CD14-positive monocyte (primary cell): ENCODE measurements at regions not wholly inside any gene's neighbourhood (a gene's known extent, or its start where the extent isn't known, plus 50 kb on each side); places are given as distances from the start of the nearest gene placed in this dataset.
"Not testable (repeated sequence)": the region's sequence is repeated elsewhere in the genome, so short reads cannot be mapped to it uniquely, and the experiment has no call there.

Experiments used
- DNase-seq, 3 donors: peaks; one replicate each; pipeline ENCODE4 v3.0.0-alpha.2; 2011 to 2022
- H2AFZ ChIP-seq: 2 replicates; pipeline ENCODE4 v1.6.0; 2012; ENCODE audit warnings: mild to moderate bottlenecking, low read depth, low read length, inconsistent platforms; ENCODE audit not compliant: insufficient read depth, poor library complexity, severe bottlenecking
- H3K27ac ChIP-seq, 2 donors: 1 replicate in 1 of 2; 2 replicates in 1 of 2; pipeline ENCODE4 v1.5.1; 2012 to 2013; ENCODE audit warnings: low read length in 2 of 2, control low read depth in 1 of 2, inconsistent platforms in 1 of 2, low read depth in 1 of 2, mild to moderate bottlenecking in 1 of 2
- H3K27me3 ChIP-seq, 2 donors: one replicate each; pipeline versions ENCODE4 v1.6.0 to v1.6.1; 2011 to 2013; ENCODE audit warnings: low read length in 2 of 2; ENCODE audit not compliant: control insufficient read depth in 2 of 2, insufficient read depth in 2 of 2
- H3K36me3 ChIP-seq, 2 donors: replicated peaks in 1 of 2; 1 replicate in 1 of 2; 2 replicates in 1 of 2; pipeline versions ENCODE4 v1.5.1 to v1.6.1; 2012 to 2013; ENCODE audit warnings: low read length in 2 of 2, control low read depth in 1 of 2, inconsistent platforms in 1 of 2, mild to moderate bottlenecking in 1 of 2; ENCODE audit not compliant: insufficient read depth in 2 of 2, control insufficient read depth in 1 of 2
- H3K4me1 ChIP-seq, 2 donors: 1 replicate in 1 of 2; 2 replicates in 1 of 2; pipeline versions ENCODE4 v1.5.1 to v1.6.1; 2012 to 2013; ENCODE audit warnings: low read length in 2 of 2, control low read depth in 1 of 2, inconsistent platforms in 1 of 2, mild to moderate bottlenecking in 1 of 2, moderate library complexity in 1 of 2; ENCODE audit not compliant: insufficient read depth in 2 of 2, control insufficient read depth in 1 of 2
- H3K4me2 ChIP-seq: replicated peaks from 2 replicates; pipeline ENCODE3; 2012; ENCODE audit warnings: low read length, moderate library complexity, mild to moderate bottlenecking; ENCODE audit not compliant: poor library complexity, severe bottlenecking; ENCODE audit errors: extremely low read depth
- H3K4me3 ChIP-seq, 3 experiments: fragments of 200-600 bp in 1 of 3; sonication (generic) in 1 of 3; replicated peaks in 1 of 3; 1 replicate in 2 of 3; 2 replicates in 1 of 3; pipeline ENCODE4 v1.5.1; 2011 to 2013; ENCODE audit warnings: low read length in 3 of 3, mild to moderate bottlenecking in 3 of 3, control low read depth in 2 of 3, low read depth in 2 of 3, inconsistent platforms in 1 of 3, moderate library complexity in 1 of 3
- H3K79me2 ChIP-seq: 2 replicates; pipeline ENCODE4 v1.6.0; 2012; ENCODE audit warnings: mild to moderate bottlenecking, control low read depth, inconsistent platforms, low read length, moderate library complexity; ENCODE audit not compliant: insufficient read depth
- H3K9ac ChIP-seq: 2 replicates; pipeline ENCODE4 v1.6.0; 2017; ENCODE audit warnings: low read length, mild to moderate bottlenecking; ENCODE audit not compliant: insufficient read depth, poor library complexity, severe bottlenecking
- H3K9me3 ChIP-seq, 2 donors: replicated peaks in 1 of 2; 1 replicate in 1 of 2; 2 replicates in 1 of 2; pipeline versions ENCODE4 v1.5.1 to v1.6.1; 2012 to 2013; ENCODE audit warnings: low read length in 2 of 2, control low read depth in 1 of 2; ENCODE audit not compliant: control insufficient read depth in 1 of 2, insufficient read depth in 1 of 2
- H4K20me1 ChIP-seq: 2 replicates; pipeline ENCODE4 v1.6.0; 2012; ENCODE audit warnings: mild to moderate bottlenecking, low read length, control low read depth, moderate library complexity; ENCODE audit not compliant: insufficient read depth
- H3K27ac Mint-ChIP-seq, 7 donors: one replicate each; pipeline ENCODE4 v1.8.0; 2020; ENCODE audit warnings: mild to moderate bottlenecking in 7 of 7, mixed read lengths in 7 of 7, moderate library complexity in 6 of 7, inconsistent platforms in 2 of 7
- H3K27me3 Mint-ChIP-seq, 3 donors: one replicate each; pipeline ENCODE4 v1.8.0; 2021 to 2022; ENCODE audit warnings: low read depth in 3 of 3, mild to moderate bottlenecking in 3 of 3, mixed read lengths in 3 of 3, moderate library complexity in 3 of 3, inconsistent platforms in 1 of 3
- H3K36me3 Mint-ChIP-seq, 2 donors: one replicate each; pipeline ENCODE4 v1.8.0; 2020; ENCODE audit warnings: mixed read lengths in 2 of 2, inconsistent platforms in 1 of 2, mild to moderate bottlenecking in 1 of 2
- H3K4me1 Mint-ChIP-seq: one replicate; pipeline ENCODE4 v1.8.0; 2020; ENCODE audit warnings: mild to moderate bottlenecking, mixed read lengths
- H3K4me3 Mint-ChIP-seq, 2 donors: one replicate each; pipeline ENCODE4 v1.8.0; 2020; ENCODE audit warnings: mild to moderate bottlenecking in 2 of 2, mixed read lengths in 2 of 2, moderate library complexity in 1 of 2
- H3K9me3 Mint-ChIP-seq, 7 donors: one replicate each; pipeline ENCODE4 v1.8.0; 2020 to 2022; ENCODE audit warnings: mixed read lengths in 7 of 7, mild to moderate bottlenecking in 6 of 7, moderate library complexity in 6 of 7, inconsistent platforms in 2 of 7
- CTCF ChIP-seq: fragments of 200-600 bp; IDR thresholded peaks from one replicate; pipeline ENCODE4 v1.8.0; 2022; ENCODE audit warnings: antibody characterized with exemption, mild to moderate bottlenecking
- WGBS: methylation state at CpG from one replicate; pipeline ENCODE4 v1.1.5; 2013; ENCODE audit warnings: missing lambda C conversion rate; ENCODE audit not compliant: insufficient coverage; 5-methylcytosine and 5-hydroxymethylcytosine counted together
- intact Hi-C, 2 donors: fragments of 100-400 bp; cut with micrococcal nuclease; formaldehyde crosslinking; loops; one replicate each; pipeline versions ENCODE4 v1.15.0 to v1.15.1; 2023

- intact Hi-C loops = no loop called here
- Histone ChIP-seq H3K4me2 (no peak overlapping the region), H4K20me1 (no peaks in the 10 kb centered on the region), H3K9me3 (no peaks in the 10 kb centered on the region), H3K27me3 (no peaks in the 10 kb centered on the region), H2AFZ (no peak overlapping the region), H3K36me3 (no peaks in the 10 kb centered on the region), H3K79me2 (no peaks in the 10 kb centered on the region), H3K4me3 (no peak overlapping the region), H3K9ac (no peak overlapping the region), H3K4me1 (peaks cover 16 to 21% of the 10 kb centered on the region in 2 donors), H3K27ac (no peak overlapping the region)
- peaks cover 0 to 3% (median 0%) of the 10 kb centered on the region in 3 donors for H3K27me3 Mint-ChIP-seq
- no peaks in the 10 kb centered on the region for H3K36me3 Mint-ChIP-seq
- no peak for DNase-seq
- TF ChIP-seq CTCF = no peak
- H3K4me1 Mint-ChIP-seq = peaks cover 14% of the 10 kb centered on the region
- H3K9me3 Mint-ChIP-seq = peaks cover 0 to 8% (median 2%) of the 10 kb centered on the region in 7 donors
- WGBS = 100% methylated on average over 2 of the region's 3 CpGs
- no peak overlapping the region for H3K4me3 Mint-ChIP-seq
- no peak overlapping the region for H3K27ac Mint-ChIP-seq
These were observed 146.4 kb upstream of the IVNS1ABP start for GRCh38 chr1:185463433-185463832.

GRCh38 chr1:185463011-185463410 is 146.0 kb upstream of the IVNS1ABP start:
- Histone ChIP-seq H4K20me1 (no peaks in the 10 kb centered on the region), H3K79me2 (no peaks in the 10 kb centered on the region), H3K9me3 (no peaks in the 10 kb centered on the region), H3K36me3 (no peaks in the 10 kb centered on the region), H3K4me2 (no peak overlapping the region), H3K4me3 (no peak overlapping the region), H3K4me1 (peaks cover 16 to 21% of the 10 kb centered on the region in 2 donors), H2AFZ (no peak overlapping the region), H3K27ac (no peak overlapping the region), H3K27me3 (no peaks in the 10 kb centered on the region), H3K9ac (no peak overlapping the region)
- Mint-ChIP-seq H3K27ac (no peak overlapping the region), H3K4me3 (no peak overlapping the region), H3K9me3 (peaks cover 0 to 10% (median 2%) of the 10 kb centered on the region in 7 donors), H3K36me3 (no peaks in the 10 kb centered on the region), H3K27me3 (peaks cover 0 to 3% (median 0%) of the 10 kb centered on the region in 3 donors), H3K4me1 (peaks cover 14% of the 10 kb centered on the region)
- TF ChIP-seq CTCF = no peak
- intact Hi-C loops = no loop called here
- 92% methylated on average over 2 of the region's 4 CpGs for WGBS
- no peak for DNase-seq

DNA sequence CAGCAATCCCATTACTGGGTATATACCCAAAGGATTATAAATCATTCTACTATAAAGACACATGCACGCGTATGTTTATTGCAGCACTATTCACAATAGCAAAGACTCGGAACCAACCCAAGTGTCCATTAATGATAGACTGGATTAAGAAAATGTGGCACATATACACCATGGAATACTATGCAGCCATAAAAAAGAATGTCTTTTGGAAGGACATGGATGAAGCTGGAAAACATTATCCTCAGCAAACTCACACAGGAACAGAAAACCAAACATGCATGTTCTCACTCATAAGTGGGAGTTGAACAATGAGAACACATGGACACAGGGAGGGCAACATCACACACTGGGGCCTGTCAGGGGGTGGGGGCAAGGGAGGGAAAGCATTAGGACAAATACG is 143.7 kb upstream of the IVNS1ABP start:
- H3K4me2 ChIP-seq = not testable (repeated sequence)

More for the DNA sequence above, 143.7 kb upstream of the IVNS1ABP start:
- H3K4me3 ChIP-seq, H4K20me1 ChIP-seq, H2AFZ ChIP-seq, H3K4me3 Mint-ChIP-seq, DNase-seq, H3K27ac Mint-ChIP-seq, intact Hi-C loops, H3K36me3 Mint-ChIP-seq, H3K36me3 ChIP-seq, H3K27me3 Mint-ChIP-seq, H3K27ac ChIP-seq, H3K9me3 ChIP-seq, H3K9ac ChIP-seq, H3K79me2 ChIP-seq, H3K27me3 ChIP-seq: not testable (repeated sequence)
- peaks cover 14% of the 10 kb centered on the region for H3K4me1 Mint-ChIP-seq
- WGBS = no CpG with 5 or more reads among the region's 4 CpGs
- peaks cover 0 to 12% (median 2%) of the 10 kb centered on the region in 7 donors for H3K9me3 Mint-ChIP-seq
- H3K4me1 ChIP-seq = peaks cover 16 to 21% of the 10 kb centered on the region in 2 donors
